Mesenchymal stem cell (in vitro differentiated cells and primary cell): ENCODE measurements at regions not wholly inside any gene's neighbourhood (a gene's known extent, or its start where the extent isn't known, plus 50 kb on each side); places are given as distances from the start of the nearest gene placed in this dataset.

Experiments used
- DNase-seq: peaks from one replicate; pipeline ENCODE4 v3.0.0-alpha.2; 2013
- H2AFZ ChIP-seq: one replicate; pipeline ENCODE4 v1.6.1; 2013; ENCODE audit warnings: low read depth, mild to moderate bottlenecking, control low read depth, inconsistent platforms, low read length, moderate library complexity
- H2AK5ac ChIP-seq: 2 replicates; pipeline ENCODE4 v1.6.1; 2013; ENCODE audit warnings: low read length, moderate library complexity, mild to moderate bottlenecking, inconsistent platforms; ENCODE audit not compliant: severe bottlenecking
- H2BK120ac ChIP-seq: one replicate; pipeline ENCODE4 v1.6.1; 2013; ENCODE audit warnings: low read depth, mild to moderate bottlenecking, inconsistent platforms, low read length, moderate library complexity
- H2BK12ac ChIP-seq, 2 experiments: one replicate each; pipeline ENCODE4 v1.6.1; 2013; ENCODE audit warnings: inconsistent platforms in 2 of 2, low read length in 2 of 2, mild to moderate bottlenecking in 2 of 2, moderate library complexity in 2 of 2, control low read depth in 1 of 2
- H2BK15ac ChIP-seq: one replicate; pipeline ENCODE4 v1.6.1; 2013; ENCODE audit warnings: mild to moderate bottlenecking, low read depth, inconsistent platforms; ENCODE audit not compliant: poor library complexity, severe bottlenecking
- H2BK5ac ChIP-seq: 2 replicates; pipeline ENCODE4 v1.6.1; 2013; ENCODE audit warnings: low read depth, mild to moderate bottlenecking, low read length, control low read depth, inconsistent platforms; ENCODE audit not compliant: poor library complexity, severe bottlenecking
- H3K14ac ChIP-seq, 2 experiments: one replicate each; pipeline ENCODE4 v1.6.1; 2013; ENCODE audit warnings: inconsistent platforms in 2 of 2, low read length in 2 of 2, control low read depth in 1 of 2, mild to moderate bottlenecking in 1 of 2, moderate library complexity in 1 of 2
- H3K18ac ChIP-seq, 2 experiments: one replicate each; pipeline ENCODE4 v1.6.1; 2013; ENCODE audit warnings: inconsistent platforms in 2 of 2, low read length in 2 of 2, control low read depth in 1 of 2, low read depth in 1 of 2, mild to moderate bottlenecking in 1 of 2
- H3K23ac ChIP-seq, 2 experiments: one replicate each; pipeline ENCODE4 v1.6.1; 2013; ENCODE audit warnings: inconsistent platforms in 2 of 2, low read length in 2 of 2, mild to moderate bottlenecking in 2 of 2, moderate library complexity in 2 of 2, control low read depth in 1 of 2
- H3K27ac ChIP-seq: 2 replicates; pipeline ENCODE4 v1.5.1; 2013; ENCODE audit warnings: mild to moderate bottlenecking, moderate library complexity, low read length, control low read depth, inconsistent platforms; ENCODE audit not compliant: poor library complexity, severe bottlenecking
- H3K27me3 ChIP-seq, 2 experiments: 2 replicates each; pipeline versions ENCODE4 v1.6.1 to v1.7.0; 2013; ENCODE audit warnings: low read length in 2 of 2, mild to moderate bottlenecking in 2 of 2, moderate library complexity in 2 of 2, control low read depth in 1 of 2, inconsistent platforms in 1 of 2; ENCODE audit not compliant: control insufficient read depth in 1 of 2, insufficient read depth in 1 of 2
- H3K36me3 ChIP-seq, 2 experiments: 2 replicates each; pipeline versions ENCODE4 v1.6.1 to v1.7.0; 2013; ENCODE audit warnings: low read length in 2 of 2, control low read depth in 1 of 2, inconsistent platforms in 1 of 2, low read depth in 1 of 2, mild to moderate bottlenecking in 1 of 2; ENCODE audit not compliant: insufficient read depth in 2 of 2, control insufficient read depth in 1 of 2
- H3K4ac ChIP-seq, 2 experiments: one replicate each; pipeline ENCODE4 v1.6.1; 2013; ENCODE audit warnings: inconsistent platforms in 2 of 2, low read length in 2 of 2, mild to moderate bottlenecking in 2 of 2, moderate library complexity in 2 of 2, control low read depth in 1 of 2, low read depth in 1 of 2
- H3K4me1 ChIP-seq: 2 replicates; pipeline ENCODE4 v1.6.1; 2013; ENCODE audit warnings: low read depth, low read length, control low read depth; ENCODE audit not compliant: control insufficient read depth, insufficient read depth
- H3K4me2 ChIP-seq: 2 replicates; pipeline ENCODE4 v1.6.1; 2013; ENCODE audit warnings: low read length, mild to moderate bottlenecking, inconsistent platforms; ENCODE audit not compliant: poor library complexity, severe bottlenecking
- H3K4me3 ChIP-seq, 2 experiments: 2 replicates each; pipeline versions ENCODE4 v1.5.1 to v1.7.0; 2013; ENCODE audit warnings: low read length in 2 of 2, mild to moderate bottlenecking in 2 of 2, control low read depth in 1 of 2, low read depth in 1 of 2; ENCODE audit not compliant: insufficient read depth in 1 of 2
- H3K79me1 ChIP-seq: replicated peaks from 2 replicates; pipeline ENCODE4 v1.6.1; 2013; ENCODE audit warnings: mild to moderate bottlenecking, control low read depth, low read length, inconsistent platforms; ENCODE audit not compliant: poor library complexity, severe bottlenecking
- H3K9ac ChIP-seq: 2 replicates; pipeline ENCODE4 v1.7.0; 2013; ENCODE audit warnings: mild to moderate bottlenecking, low read length, moderate library complexity
- H3K9me3 ChIP-seq: 2 replicates; pipeline ENCODE4 v1.7.0; 2013; ENCODE audit warnings: mild to moderate bottlenecking, low read length; ENCODE audit not compliant: control insufficient read depth
- H4K8ac ChIP-seq: one replicate; pipeline ENCODE4 v1.6.1; 2013; ENCODE audit warnings: inconsistent platforms, mild to moderate bottlenecking, low read length, moderate library complexity
- H4K91ac ChIP-seq: one replicate; pipeline ENCODE4 v1.6.1; 2013; ENCODE audit warnings: mild to moderate bottlenecking, low read length, inconsistent platforms
- WGBS: methylation state at CpG from one replicate; pipeline ENCODE4 v1.1.7; 2013; ENCODE audit warnings: mixed read lengths; 5-methylcytosine and 5-hydroxymethylcytosine counted together

- H3K27me3 ChIP-seq = peaks cover 17 to 22% of the 10 kb centered on the region in 2 experiments
- WGBS = 64% methylated on average over 13 of the region's 13 CpGs
- H2BK5ac ChIP-seq = no peak overlapping the region
- no peak overlapping the region for H3K4ac ChIP-seq
- no peak overlapping the region for H4K8ac ChIP-seq
- no peaks in the 10 kb centered on the region for H3K9me3 ChIP-seq
- H3K36me3 ChIP-seq = no peaks in the 10 kb centered on the region
- no peak overlapping the region for H2AK5ac ChIP-seq
- H2BK12ac ChIP-seq = no peak overlapping the region
- H2AFZ ChIP-seq = no peak overlapping the region
- H3K9ac ChIP-seq = no peak overlapping the region
- H3K4me1 ChIP-seq = no peaks in the 10 kb centered on the region
- DNase-seq = no peak
- no peak overlapping the region for H3K14ac ChIP-seq
- no peaks in the 10 kb centered on the region for H3K79me1 ChIP-seq
- H3K27ac ChIP-seq = no peak overlapping the region
- H3K4me3 ChIP-seq = no peak overlapping the region
- no peak overlapping the region for H3K18ac ChIP-seq
- no peak overlapping the region for H4K91ac ChIP-seq
- H3K23ac ChIP-seq = no peak overlapping the region
- H3K4me2 ChIP-seq = no peak overlapping the region
- no peak overlapping the region for H2BK15ac ChIP-seq
- H2BK120ac ChIP-seq = no peak overlapping the region
These were observed 114.9 kb upstream of the MYCN start for GRCh38 chr2:15825276-15825980.

- no peak overlapping the region for H2AK5ac ChIP-seq
- H2AFZ ChIP-seq = no peak overlapping the region
- H3K18ac ChIP-seq = no peak overlapping the region
- peaks cover 17 to 22% of the 10 kb centered on the region in 2 experiments for H3K27me3 ChIP-seq
- no peak overlapping the region for H3K4me3 ChIP-seq
- H2BK120ac ChIP-seq = no peak overlapping the region
- H3K4ac ChIP-seq = no peak overlapping the region
- H3K14ac ChIP-seq = no peak overlapping the region
- H2BK15ac ChIP-seq = no peak overlapping the region
- no peaks in the 10 kb centered on the region for H3K9me3 ChIP-seq
- no peak overlapping the region for H4K8ac ChIP-seq
- no peaks in the 10 kb centered on the region for H3K4me1 ChIP-seq
- WGBS = 49% methylated on average over 8 of the region's 8 CpGs
- no peaks in the 10 kb centered on the region for H3K79me1 ChIP-seq
- no peak overlapping the region for H2BK12ac ChIP-seq
- no peaks in the 10 kb centered on the region for H3K36me3 ChIP-seq
- no peak overlapping the region for H4K91ac ChIP-seq
- no peak for DNase-seq
- H2BK5ac ChIP-seq = no peak overlapping the region
- H3K27ac ChIP-seq = no peak overlapping the region
- no peak overlapping the region for H3K9ac ChIP-seq
- no peak overlapping the region for H3K23ac ChIP-seq
- no peak overlapping the region for H3K4me2 ChIP-seq
These were observed 114.1 kb upstream of the MYCN start for GRCh38 chr2:15826273-15826717.

- H2BK120ac ChIP-seq = no peak overlapping the region
- H3K14ac ChIP-seq = no peak overlapping the region
- no peak overlapping the region for H3K4me2 ChIP-seq
- no peak overlapping the region for H3K27ac ChIP-seq
- peaks cover 17 to 22% of the 10 kb centered on the region in 2 experiments for H3K27me3 ChIP-seq
- no peak overlapping the region for H3K4ac ChIP-seq
- no peak overlapping the region for H3K9ac ChIP-seq
- no peak overlapping the region for H2BK5ac ChIP-seq
- no peaks in the 10 kb centered on the region for H3K79me1 ChIP-seq
- no peak overlapping the region for H2AFZ ChIP-seq
- H2BK15ac ChIP-seq = no peak overlapping the region
- H3K4me1 ChIP-seq = no peaks in the 10 kb centered on the region
- no peak overlapping the region for H2AK5ac ChIP-seq
- H3K36me3 ChIP-seq = no peaks in the 10 kb centered on the region
- H3K9me3 ChIP-seq = no peaks in the 10 kb centered on the region
- DNase-seq = no peak
- WGBS = 62% methylated on average over 4 of the region's 4 CpGs
- H3K4me3 ChIP-seq = no peak overlapping the region
- no peak overlapping the region for H3K23ac ChIP-seq
- no peak overlapping the region for H4K91ac ChIP-seq
- no peak overlapping the region for H4K8ac ChIP-seq
- no peak overlapping the region for H2BK12ac ChIP-seq
- H3K18ac ChIP-seq = no peak overlapping the region
These were observed 113.3 kb upstream of the MYCN start for GRCh38 chr2:15827001-15827400.

- H2BK120ac ChIP-seq = no peak overlapping the region
- no peaks in the 10 kb centered on the region for H3K9me3 ChIP-seq
- no peak overlapping the region for H3K4me3 ChIP-seq
- H2BK15ac ChIP-seq = no peak overlapping the region
- no peak overlapping the region for H3K4ac ChIP-seq
- H3K23ac ChIP-seq = no peak overlapping the region
- no peak overlapping the region for H2BK5ac ChIP-seq
- H3K4me1 ChIP-seq = no peaks in the 10 kb centered on the region
- H3K4me2 ChIP-seq = no peak overlapping the region
- WGBS = 86% methylated on average over 5 of the region's 5 CpGs
- no peak for DNase-seq
- H3K79me1 ChIP-seq = no peaks in the 10 kb centered on the region
- no peak overlapping the region for H2AFZ ChIP-seq
- H3K36me3 ChIP-seq = no peaks in the 10 kb centered on the region
- peaks cover 22 to 24% of the 10 kb centered on the region in 2 experiments for H3K27me3 ChIP-seq
- no peak overlapping the region for H3K14ac ChIP-seq
- no peak overlapping the region for H2BK12ac ChIP-seq
- H4K91ac ChIP-seq = no peak overlapping the region
- no peak overlapping the region for H3K18ac ChIP-seq
- H2AK5ac ChIP-seq = no peak overlapping the region
- H3K27ac ChIP-seq = no peak overlapping the region
- H4K8ac ChIP-seq = no peak overlapping the region
- no peak overlapping the region for H3K9ac ChIP-seq
These were observed 111.8 kb upstream of the MYCN start for GRCh38 chr2:15828576-15828975.
